HG02623 (cell line): ENCODE measurements at regions not wholly inside any gene's neighbourhood (a gene's known extent, or its start where the extent isn't known, plus 50 kb on each side); places are given as distances from the start of the nearest gene placed in this dataset.
"Not testable (repeated sequence)": the region's sequence is repeated elsewhere in the genome, so short reads cannot be mapped to it uniquely, and the experiment has no call there.

Experiments
- ATAC-seq: cut with Tn5 transposase; IDR thresholded peaks from one replicate; pipeline ENCODE4 v1.9.1; 2021; ENCODE audit warnings: moderate library complexity; ENCODE audit not compliant: unreplicated experiment

GRCh38 chr5:169531631-169532030 is 51.9 kb upstream of the SPDL1 start:
- no peak for ATAC-seq

- no peak for ATAC-seq
Observed at GRCh38 chr5:169527863-169528262, 55.7 kb upstream of the SPDL1 start.

GRCh38 chr5:169527066-169527465 is 56.5 kb upstream of the SPDL1 start:
- no peak for ATAC-seq

- ATAC-seq, result no peak
Observed at GRCh38 chr5:169522851-169523250, 60.7 kb upstream of the SPDL1 start.

GRCh38 chr5:169521366-169521983 is 62.1 kb upstream of the SPDL1 start:
- no peak for ATAC-seq

GRCh38 chr5:169519358-169519757 is 64.2 kb upstream of the SPDL1 start:
- ATAC-seq, result no peak

GRCh38 chr5:169518779-169519178 is 64.8 kb upstream of the SPDL1 start:
- ATAC-seq, result not testable (repeated sequence)

- ATAC-seq, result no peak
Observed at GRCh38 chr5:169512385-169512784, 71.2 kb upstream of the SPDL1 start.

GRCh38 chr5:169511708-169512107 is 71.9 kb upstream of the SPDL1 start:
- ATAC-seq, result no peak

- ATAC-seq, result no peak
Observed at GRCh38 chr5:169507051-169507450, 76.5 kb upstream of the SPDL1 start.

- ATAC-seq, result no peak
Observed at GRCh38 chr5:169503886-169504285, 79.7 kb upstream of the SPDL1 start.

GRCh38 chr5:169499990-169500505 is 83.5 kb upstream of the SPDL1 start:
- no peak for ATAC-seq

GRCh38 chr5:169496878-169497277 is 86.7 kb upstream of the SPDL1 start:
- no peak for ATAC-seq

GRCh38 chr5:169494941-169495548 is 88.5 kb upstream of the SPDL1 start:
- no peak for ATAC-seq

- ATAC-seq, result no peak
Observed at GRCh38 chr5:169494383-169494935, 89.1 kb upstream of the SPDL1 start.

- ATAC-seq, result no peak
Observed at GRCh38 chr5:169474226-169474625, 109.3 kb upstream of the SPDL1 start.

GRCh38 chr5:169472544-169472943 is 111.0 kb upstream of the SPDL1 start:
- no peak for ATAC-seq

GRCh38 chr5:169471021-169471420 is 112.6 kb upstream of the SPDL1 start:
- no peak for ATAC-seq

- no peak for ATAC-seq
Observed at GRCh38 chr5:169467041-169467771, 116.4 kb upstream of the SPDL1 start.

- ATAC-seq, result no peak
Observed at GRCh38 chr5:169460896-169461295, 122.7 kb upstream of the SPDL1 start.

- ATAC-seq, result no peak
Observed at GRCh38 chr5:169460123-169460522, 123.5 kb upstream of the SPDL1 start.

GRCh38 chr5:169458221-169458620 is 125.4 kb upstream of the SPDL1 start:
- no peak for ATAC-seq
